ENCODE measurements at regions not wholly inside any gene's neighbourhood (a gene's known extent, or its start where the extent isn't known, plus 50 kb on each side); places are given as distances from the start of the nearest gene placed in this dataset.

DNA sequence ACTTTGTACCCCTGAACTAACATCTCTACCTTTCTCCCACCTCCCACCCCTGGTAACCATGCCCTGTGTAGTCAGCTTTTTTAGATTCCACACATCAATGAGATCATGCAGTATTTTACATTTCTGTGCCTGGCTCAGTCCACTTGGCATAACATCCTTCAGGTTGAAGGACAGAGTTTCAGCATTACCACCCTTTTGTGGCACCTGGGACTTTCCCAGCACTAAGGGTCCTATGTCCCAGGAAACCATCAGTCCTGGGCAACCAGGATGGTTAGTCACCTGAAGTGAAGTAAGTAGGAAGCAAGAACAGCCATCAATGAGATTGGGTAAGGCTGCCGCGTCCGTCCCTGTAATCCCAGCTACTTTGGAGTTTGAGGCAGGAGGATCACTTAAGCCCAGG, 370.6 kb downstream of the SIPA1L2 start:
- DNase-seq (ENCODE audit: insufficient read length, low spot score) (no peak), FAIRE-seq (no peak)
- no peak for TF ChIP-seq TAF1 (IDR thresholded peaks at IDR 0.05; ENCODE audit: low read depth, low read length)
- TF ChIP-seq POU2F2 (IDR thresholded peaks at IDR 0.05; ENCODE audit: low read depth, low read length), result no peak
- TF ChIP-seq PAX5 (IDR thresholded peaks at IDR 0.05; ENCODE audit: insufficient read depth, low read length, severe bottlenecking), result no peak
- TF ChIP-seq SPI1 (IDR thresholded peaks at IDR 0.05; ENCODE audit: low read depth, low read length), result no peak
- no peak for TF ChIP-seq POLR2AphosphoS5 (IDR thresholded peaks at IDR 0.05; ENCODE audit: low read depth, low read length)
- TF ChIP-seq POLR2A (IDR thresholded peaks at IDR 0.05; ENCODE audit: low read depth, low read length), result no peak

DNA sequence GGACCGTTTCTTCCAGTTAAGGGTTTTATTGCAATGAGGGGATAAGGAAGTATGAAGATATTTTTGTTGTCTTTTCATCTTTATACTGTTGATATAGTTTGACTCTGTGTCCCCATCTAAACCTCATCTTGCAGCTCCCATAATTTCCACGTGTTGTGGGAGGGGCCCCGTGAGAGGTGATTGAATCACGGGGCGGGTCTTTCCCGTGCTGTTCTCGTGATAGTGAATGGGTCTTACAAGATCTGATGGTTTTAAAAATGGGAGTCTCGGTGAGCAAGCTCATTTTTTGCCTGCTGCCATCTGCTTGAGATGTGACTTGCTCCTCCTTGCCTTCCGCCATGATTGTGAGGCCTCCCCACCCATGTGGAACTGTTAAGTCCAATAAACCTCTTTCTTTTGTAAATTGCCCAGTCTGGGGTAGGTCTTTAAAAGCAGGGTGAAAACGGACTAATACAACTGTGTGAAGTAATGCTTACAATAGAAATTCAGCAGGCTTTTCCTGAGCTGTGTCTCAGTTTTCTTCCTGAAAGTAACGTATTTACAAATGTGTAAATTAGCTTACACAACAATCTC, 377.3 kb downstream of the SIPA1L2 start:
- TF ChIP-seq POU2F2 (IDR thresholded peaks at IDR 0.05; ENCODE audit: low read depth, low read length) (no peak), POLR2A (IDR thresholded peaks at IDR 0.05; ENCODE audit: low read depth, low read length) (no peak), POLR2AphosphoS5 (IDR thresholded peaks at IDR 0.05; ENCODE audit: low read depth, low read length) (no peak), PAX5 (IDR thresholded peaks at IDR 0.05; ENCODE audit: insufficient read depth, low read length, severe bottlenecking) (no peak), TAF1 (IDR thresholded peaks at IDR 0.05; ENCODE audit: low read depth, low read length) (no peak), SPI1 (IDR thresholded peaks at IDR 0.05; ENCODE audit: low read depth, low read length) (no peak)
- FAIRE-seq, result no peak
- no peak for DNase-seq (ENCODE audit: insufficient read length, low spot score)

DNA sequence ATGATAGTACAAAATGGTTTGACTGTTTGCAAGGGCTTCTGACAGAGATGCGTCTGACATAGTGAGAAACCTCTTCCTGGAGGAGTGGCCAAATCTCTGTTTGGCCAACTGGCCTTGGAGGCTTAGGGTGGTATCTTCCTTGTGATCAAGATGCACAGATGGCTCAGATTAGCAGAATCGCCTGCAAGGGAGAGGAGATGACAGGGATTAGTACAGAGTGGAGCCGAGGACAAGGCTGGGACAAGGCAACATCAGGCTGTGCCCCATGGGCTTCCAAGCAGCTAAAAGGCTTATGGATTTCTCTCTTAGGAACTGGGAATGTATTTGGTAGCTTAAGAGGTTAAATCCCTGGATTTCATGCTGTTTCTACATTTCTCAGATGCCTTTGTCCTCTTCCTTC, 379.1 kb downstream of the SIPA1L2 start:
- no peak for FAIRE-seq
- no peak for DNase-seq (ENCODE audit: insufficient read length, low spot score)
- TF ChIP-seq PAX5 (IDR thresholded peaks at IDR 0.05; ENCODE audit: insufficient read depth, low read length, severe bottlenecking), result no peak
- no peak for TF ChIP-seq POU2F2 (IDR thresholded peaks at IDR 0.05; ENCODE audit: low read depth, low read length)
- TF ChIP-seq TAF1 (IDR thresholded peaks at IDR 0.05; ENCODE audit: low read depth, low read length), result no peak
- no peak for TF ChIP-seq SPI1 (IDR thresholded peaks at IDR 0.05; ENCODE audit: low read depth, low read length)
- no peak for TF ChIP-seq POLR2A (IDR thresholded peaks at IDR 0.05; ENCODE audit: low read depth, low read length)
- TF ChIP-seq POLR2AphosphoS5 (IDR thresholded peaks at IDR 0.05; ENCODE audit: low read depth, low read length), result no peak

DNA sequence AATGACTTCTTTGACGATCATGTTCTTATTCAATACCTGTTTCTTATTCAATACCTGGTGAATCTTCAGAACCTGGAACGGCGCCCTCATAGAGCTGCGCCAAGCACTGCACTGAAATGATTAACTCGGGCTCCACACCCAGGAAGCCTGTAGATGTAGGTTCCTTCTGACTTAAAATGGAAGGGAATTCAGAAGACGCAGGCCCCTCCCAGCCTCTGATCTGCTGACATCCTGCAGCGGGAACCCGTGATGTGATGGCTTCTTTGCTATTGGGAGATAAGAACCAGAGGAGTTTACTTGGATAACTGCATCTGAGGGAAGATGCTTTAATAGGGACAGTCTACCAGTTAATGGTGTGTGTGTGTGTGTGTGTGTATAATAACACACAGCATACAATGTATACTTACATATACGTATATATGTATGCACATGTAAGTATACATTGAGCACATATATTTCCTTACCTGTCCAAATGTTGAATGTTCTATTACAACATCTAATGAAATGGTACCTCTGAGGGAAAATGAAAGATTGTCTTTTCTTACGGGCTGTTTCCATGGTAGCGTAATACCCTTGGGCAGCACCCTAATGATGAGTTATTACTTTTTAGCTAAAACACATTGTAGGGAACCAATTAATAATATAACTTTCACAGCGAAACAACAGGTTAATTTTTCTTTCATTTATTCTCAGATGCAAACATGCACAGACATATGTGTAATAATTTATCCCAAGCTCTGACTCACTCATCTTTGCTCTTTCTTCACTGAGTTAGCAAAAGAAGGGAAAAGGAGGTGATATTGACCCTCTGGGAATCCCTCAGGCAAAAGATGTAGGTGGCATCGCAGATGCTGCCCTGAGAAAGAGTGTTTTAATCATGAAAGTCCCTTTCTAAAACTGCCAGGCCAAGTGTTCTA, 379.8 kb downstream of the SIPA1L2 start:
- FAIRE-seq (no peak), DNase-seq (ENCODE audit: insufficient read length, low spot score) (no peak)
- no peak for TF ChIP-seq POU2F2 (IDR thresholded peaks at IDR 0.05; ENCODE audit: low read depth, low read length)
- TF ChIP-seq POLR2AphosphoS5 (IDR thresholded peaks at IDR 0.05; ENCODE audit: low read depth, low read length), result no peak
- no peak for TF ChIP-seq PAX5 (IDR thresholded peaks at IDR 0.05; ENCODE audit: insufficient read depth, low read length, severe bottlenecking)
- no peak for TF ChIP-seq TAF1 (IDR thresholded peaks at IDR 0.05; ENCODE audit: low read depth, low read length)
- TF ChIP-seq POLR2A (IDR thresholded peaks at IDR 0.05; ENCODE audit: low read depth, low read length), result no peak
- TF ChIP-seq SPI1 (IDR thresholded peaks at IDR 0.05; ENCODE audit: low read depth, low read length), result no peak

DNA sequence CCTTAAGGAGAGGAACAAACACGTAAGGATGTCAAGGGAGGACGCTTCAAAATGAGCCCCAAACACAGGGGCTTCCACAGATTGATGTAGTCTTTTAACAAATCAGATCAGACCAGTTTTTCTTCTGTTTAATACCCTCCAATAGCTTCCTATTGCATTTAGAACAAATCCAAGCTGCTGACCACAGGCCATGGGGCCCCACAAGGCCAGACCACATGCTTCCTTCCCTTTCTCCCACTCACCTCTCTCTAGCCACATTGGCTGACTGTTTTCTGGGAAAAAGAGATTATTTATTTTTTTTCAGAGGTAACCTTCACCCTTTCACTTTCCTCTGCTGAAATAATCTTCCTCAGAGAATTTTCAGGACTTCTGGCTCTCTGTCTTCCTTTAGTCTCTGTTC, 380.6 kb downstream of the SIPA1L2 start:
- DNase-seq (ENCODE audit: insufficient read length, low spot score), result no peak
- FAIRE-seq, result no peak
- TF ChIP-seq POU2F2 (IDR thresholded peaks at IDR 0.05; ENCODE audit: low read depth, low read length) (no peak), SPI1 (IDR thresholded peaks at IDR 0.05; ENCODE audit: low read depth, low read length) (no peak), TAF1 (IDR thresholded peaks at IDR 0.05; ENCODE audit: low read depth, low read length) (no peak), PAX5 (IDR thresholded peaks at IDR 0.05; ENCODE audit: insufficient read depth, low read length, severe bottlenecking) (no peak)

DNA sequence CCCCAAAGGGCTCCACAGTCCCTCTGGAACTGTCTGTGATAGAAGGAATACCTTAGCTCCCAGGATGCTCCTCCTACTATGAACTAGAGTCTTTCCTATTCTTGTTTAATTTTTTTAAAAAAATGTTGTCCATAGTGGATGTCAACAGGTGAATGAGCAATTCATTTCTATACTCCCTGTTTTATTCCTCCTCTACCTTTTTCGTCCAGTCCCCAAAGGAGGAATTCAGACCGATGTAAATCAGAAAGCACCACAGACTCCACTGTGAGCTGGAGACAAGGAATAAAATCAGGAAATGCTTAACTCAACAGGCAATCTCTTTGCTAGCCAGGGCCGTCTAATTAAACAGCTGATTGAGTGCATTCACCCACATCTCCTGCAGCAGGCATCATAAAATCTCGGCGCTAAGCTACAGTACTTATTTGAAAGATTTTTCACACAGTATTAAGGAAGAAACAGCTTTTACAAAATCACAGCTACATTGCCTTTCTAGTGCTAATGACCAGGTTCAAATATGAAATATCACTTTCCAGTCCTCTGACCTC, 381.6 kb downstream of the SIPA1L2 start:
- DNase-seq (ENCODE audit: insufficient read length, low spot score) (no peak), FAIRE-seq (no peak)

DNA sequence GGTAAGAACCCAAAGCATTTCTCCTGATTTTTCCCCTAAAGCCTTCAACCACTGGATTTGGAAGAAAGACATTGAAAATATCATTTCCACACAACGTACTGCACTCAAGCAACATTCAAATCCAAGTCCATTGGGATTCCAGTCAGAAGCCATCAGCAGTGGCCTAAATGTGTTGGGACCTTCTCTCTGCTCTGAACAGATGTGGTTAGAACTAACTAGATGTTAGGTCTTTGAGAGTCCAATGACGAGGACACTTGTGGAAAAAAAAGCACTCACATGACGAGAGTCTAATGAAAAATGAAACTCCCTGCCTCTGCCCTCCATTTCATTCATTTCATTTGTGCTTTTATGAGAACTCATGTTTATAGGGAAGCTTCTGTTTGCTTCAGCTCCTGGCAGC, 382.3 kb downstream of the SIPA1L2 start:
- no peak for FAIRE-seq
- no peak for DNase-seq (ENCODE audit: insufficient read length, low spot score)
- no peak for TF ChIP-seq TAF1 (IDR thresholded peaks at IDR 0.05; ENCODE audit: low read depth, low read length)
- TF ChIP-seq POLR2AphosphoS5 (IDR thresholded peaks at IDR 0.05; ENCODE audit: low read depth, low read length), result no peak
- TF ChIP-seq SPI1 (IDR thresholded peaks at IDR 0.05; ENCODE audit: low read depth, low read length), result no peak
- TF ChIP-seq POLR2A (IDR thresholded peaks at IDR 0.05; ENCODE audit: low read depth, low read length), result no peak

More for the DNA sequence above, 381.6 kb downstream of the SIPA1L2 start:
- no peak for TF ChIP-seq POLR2AphosphoS5 (IDR thresholded peaks at IDR 0.05; ENCODE audit: low read depth, low read length)
- no peak for TF ChIP-seq PAX5 (IDR thresholded peaks at IDR 0.05; ENCODE audit: insufficient read depth, low read length, severe bottlenecking)
- TF ChIP-seq POLR2A (IDR thresholded peaks at IDR 0.05; ENCODE audit: low read depth, low read length), result no peak

DNA sequence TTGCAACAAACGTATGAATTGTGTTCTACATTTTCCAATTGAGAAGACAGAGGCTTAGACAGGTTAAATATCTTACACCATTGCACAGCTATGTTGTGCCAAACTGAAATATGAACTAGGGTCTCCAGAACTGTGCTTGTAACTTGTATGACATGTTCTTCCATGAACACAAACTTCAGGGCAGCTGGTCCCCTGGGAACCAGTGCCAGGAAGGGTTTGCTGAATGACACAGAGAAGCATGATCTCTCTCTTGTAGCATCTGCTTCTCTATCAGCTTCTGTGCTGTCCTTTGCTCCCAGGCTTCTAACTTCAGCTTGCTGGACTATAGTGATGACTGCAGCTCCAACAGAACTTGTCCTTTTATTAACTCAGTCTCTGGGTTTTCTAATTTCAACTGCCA, 385.5 kb downstream of the SIPA1L2 start:
- FAIRE-seq (no peak), DNase-seq (ENCODE audit: insufficient read length, low spot score) (no peak)
- TF ChIP-seq PAX5 (IDR thresholded peaks at IDR 0.05; ENCODE audit: insufficient read depth, low read length, severe bottlenecking), result no peak
- no peak for TF ChIP-seq POLR2A (IDR thresholded peaks at IDR 0.05; ENCODE audit: low read depth, low read length)
- TF ChIP-seq TAF1 (IDR thresholded peaks at IDR 0.05; ENCODE audit: low read depth, low read length), result no peak
- TF ChIP-seq POLR2AphosphoS5 (IDR thresholded peaks at IDR 0.05; ENCODE audit: low read depth, low read length), result no peak
- TF ChIP-seq POU2F2 (IDR thresholded peaks at IDR 0.05; ENCODE audit: low read depth, low read length), result no peak
- no peak for TF ChIP-seq SPI1 (IDR thresholded peaks at IDR 0.05; ENCODE audit: low read depth, low read length)

DNA sequence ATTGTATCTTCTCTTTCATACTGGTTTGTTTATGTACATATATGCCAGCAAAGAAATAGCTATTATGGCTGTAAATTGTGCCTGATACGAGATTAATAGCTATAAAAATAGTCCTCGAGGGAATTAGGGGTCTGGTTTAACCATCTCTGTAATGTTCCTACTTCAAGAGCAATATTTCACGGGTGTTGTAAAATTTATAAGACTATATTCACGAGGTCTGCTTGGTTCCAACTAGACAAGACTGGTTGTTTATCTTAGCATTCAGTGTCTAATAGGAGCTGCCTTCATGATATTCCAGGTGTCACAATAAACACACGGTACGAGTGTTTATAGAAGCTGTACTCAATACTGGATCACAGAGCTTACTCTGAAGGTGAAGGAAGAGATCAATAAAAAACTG, 389.9 kb downstream of the SIPA1L2 start:
- FAIRE-seq (no peak), DNase-seq (ENCODE audit: insufficient read length, low spot score) (no peak)
- TF ChIP-seq POU2F2 (IDR thresholded peaks at IDR 0.05; ENCODE audit: low read depth, low read length) (no peak), PAX5 (IDR thresholded peaks at IDR 0.05; ENCODE audit: insufficient read depth, low read length, severe bottlenecking) (no peak), SPI1 (IDR thresholded peaks at IDR 0.05; ENCODE audit: low read depth, low read length) (no peak), POLR2A (IDR thresholded peaks at IDR 0.05; ENCODE audit: low read depth, low read length) (no peak), POLR2AphosphoS5 (IDR thresholded peaks at IDR 0.05; ENCODE audit: low read depth, low read length) (no peak), TAF1 (IDR thresholded peaks at IDR 0.05; ENCODE audit: low read depth, low read length) (no peak)
